HG03469 (cell line): ENCODE measurements at regions not wholly inside any gene's neighbourhood (a gene's known extent, or its start where the extent isn't known, plus 50 kb on each side); places are given as distances from the start of the nearest gene placed in this dataset.

ENCODE experiments used
- ATAC-seq: cut with Tn5 transposase; IDR thresholded peaks from one replicate; pipeline ENCODE4 v1.9.1; 2021; ENCODE audit warnings: mild to moderate bottlenecking, moderate library complexity, moderate number of reproducible peaks; ENCODE audit not compliant: unreplicated experiment

- no peak for ATAC-seq
Observed at GRCh38 chr9:26331223-26331622, 561.4 kb downstream of the CAAP1 start.

- ATAC-seq, result no peak
Observed at GRCh38 chr9:26329974-26330373, 562.6 kb downstream of the CAAP1 start.

- peak; percentile 44 for ATAC-seq
Observed at GRCh38 chr9:26326563-26326962, 566.0 kb downstream of the CAAP1 start.

- no peak for ATAC-seq
Observed at GRCh38 chr9:26325444-26325829, 567.2 kb downstream of the CAAP1 start.

- ATAC-seq, result no peak
Observed at GRCh38 chr9:26324786-26325443, 567.7 kb downstream of the CAAP1 start.

GRCh38 chr9:26321935-26322334, 570.7 kb downstream of the CAAP1 start:
- ATAC-seq, result no peak

- no peak for ATAC-seq
Observed at GRCh38 chr9:26319859-26320258, 572.7 kb downstream of the CAAP1 start.

GRCh38 chr9:26313108-26313507, 579.5 kb downstream of the CAAP1 start:
- ATAC-seq, result no peak

GRCh38 chr9:26311463-26311995, 581.1 kb downstream of the CAAP1 start:
- no peak for ATAC-seq

- ATAC-seq, result no peak
Observed at GRCh38 chr9:26310294-26310693, 582.3 kb downstream of the CAAP1 start.

- no peak for ATAC-seq
Observed at GRCh38 chr9:26308328-26308727, 584.3 kb downstream of the CAAP1 start.

GRCh38 chr9:26301659-26302058, 590.9 kb downstream of the CAAP1 start:
- ATAC-seq, result no peak

GRCh38 chr9:26301046-26301445, 591.6 kb downstream of the CAAP1 start:
- ATAC-seq, result no peak

GRCh38 chr9:26296910-26297572, 595.6 kb downstream of the CAAP1 start:
- ATAC-seq, result no peak

GRCh38 chr9:26292943-26293342, 599.7 kb downstream of the CAAP1 start:
- no peak for ATAC-seq

GRCh38 chr9:26271495-26272122, 593.4 kb upstream of the TUSC1 start:
- ATAC-seq, result no peak

GRCh38 chr9:26266146-26266793, 588.0 kb upstream of the TUSC1 start:
- no peak for ATAC-seq

GRCh38 chr9:26264709-26265601, 586.7 kb upstream of the TUSC1 start:
- no peak for ATAC-seq

GRCh38 chr9:26263478-26263877, 585.2 kb upstream of the TUSC1 start:
- ATAC-seq, result no peak

GRCh38 chr9:26262421-26263107, 584.3 kb upstream of the TUSC1 start:
- ATAC-seq, result no peak
